ENCODE measurements at regions not wholly inside any gene's neighbourhood (a gene's known extent, or its start where the extent isn't known, plus 50 kb on each side); places are given as distances from the start of the nearest gene placed in this dataset.

GRCh38 chr10:4029866-4030265 is 244.9 kb upstream of the KLF6 start:
- Mint-ChIP-seq H3K4me1 (peaks cover 20% of the 10 kb centered on the region), H3K36me3 (ENCODE audit: low read depth) (no peaks in the 10 kb centered on the region), H3K4me3 (no peak overlapping the region), H3K27ac (no peak overlapping the region), H3K27me3 (no peaks in the 10 kb centered on the region), H3K9me3 (no peaks in the 10 kb centered on the region)
- ATAC-seq (replicated peaks): no peak

GRCh38 chr10:4028854-4029583 is 244.0 kb upstream of the KLF6 start:
- H3K27me3 Mint-ChIP-seq: no peaks in the 10 kb centered on the region
- H3K36me3 Mint-ChIP-seq (ENCODE audit: low read depth): no peaks in the 10 kb centered on the region
- no peak overlapping the region for H3K4me3 Mint-ChIP-seq
- no peaks in the 10 kb centered on the region for H3K9me3 Mint-ChIP-seq
- H3K4me1 Mint-ChIP-seq: peaks cover 12% of the 10 kb centered on the region
- no peak for ATAC-seq (replicated peaks)
- no peak overlapping the region for H3K27ac Mint-ChIP-seq

- no peak overlapping the region for H3K27ac Mint-ChIP-seq
- H3K36me3 Mint-ChIP-seq (ENCODE audit: low read depth): no peaks in the 10 kb centered on the region
- H3K4me1 Mint-ChIP-seq: peaks cover 4% of the 10 kb centered on the region
- H3K9me3 Mint-ChIP-seq: no peaks in the 10 kb centered on the region
- peak; percentile 57 for ATAC-seq (replicated peaks)
- no peaks in the 10 kb centered on the region for H3K27me3 Mint-ChIP-seq
- no peak overlapping the region for H3K4me3 Mint-ChIP-seq
Measured at GRCh38 chr10:4028027-4028471, 243.0 kb upstream of the KLF6 start.

GRCh38 chr10:4025339-4025738 is 240.3 kb upstream of the KLF6 start:
- no peak overlapping the region for H3K27ac Mint-ChIP-seq
- H3K9me3 Mint-ChIP-seq: no peaks in the 10 kb centered on the region
- no peaks in the 10 kb centered on the region for H3K27me3 Mint-ChIP-seq
- H3K36me3 Mint-ChIP-seq (ENCODE audit: low read depth): no peaks in the 10 kb centered on the region
- no peak overlapping the region for H3K4me3 Mint-ChIP-seq
- ATAC-seq (replicated peaks): no peak
- no peaks in the 10 kb centered on the region for H3K4me1 Mint-ChIP-seq

GRCh38 chr10:4024516-4025245 is 239.7 kb upstream of the KLF6 start:
- Mint-ChIP-seq H3K9me3 (no peaks in the 10 kb centered on the region), H3K36me3 (ENCODE audit: low read depth) (no peaks in the 10 kb centered on the region)
- no peak for ATAC-seq (replicated peaks)

GRCh38 chr10:4024027-4024426 is 239.0 kb upstream of the KLF6 start:
- H3K4me1 Mint-ChIP-seq: no peaks in the 10 kb centered on the region
- no peaks in the 10 kb centered on the region for H3K9me3 Mint-ChIP-seq
- ATAC-seq (replicated peaks): no peak
- H3K36me3 Mint-ChIP-seq (ENCODE audit: low read depth): no peaks in the 10 kb centered on the region
- H3K27ac Mint-ChIP-seq: no peak overlapping the region
- H3K4me3 Mint-ChIP-seq: no peak overlapping the region
- no peaks in the 10 kb centered on the region for H3K27me3 Mint-ChIP-seq

More at GRCh38 chr10:4024516-4025245, 239.7 kb upstream of the KLF6 start:
- H3K4me3 Mint-ChIP-seq: no peak overlapping the region
- H3K4me1 Mint-ChIP-seq: no peaks in the 10 kb centered on the region
- no peak overlapping the region for H3K27ac Mint-ChIP-seq
- no peaks in the 10 kb centered on the region for H3K27me3 Mint-ChIP-seq

- no peaks in the 10 kb centered on the region for H3K36me3 Mint-ChIP-seq (ENCODE audit: low read depth)
- ATAC-seq (replicated peaks): no peak
- H3K27ac Mint-ChIP-seq: no peak overlapping the region
- H3K27me3 Mint-ChIP-seq: no peaks in the 10 kb centered on the region
- H3K9me3 Mint-ChIP-seq: no peaks in the 10 kb centered on the region
- peaks cover 6% of the 10 kb centered on the region for H3K4me1 Mint-ChIP-seq
- H3K4me3 Mint-ChIP-seq: no peak overlapping the region
Measured at GRCh38 chr10:4022473-4022872, 237.5 kb upstream of the KLF6 start.

GRCh38 chr10:4020631-4021030 is 235.6 kb upstream of the KLF6 start:
- ATAC-seq (replicated peaks): no peak
- H3K4me3 Mint-ChIP-seq: no peak overlapping the region
- H3K27ac Mint-ChIP-seq: no peak overlapping the region
- H3K4me1 Mint-ChIP-seq: peaks cover 6% of the 10 kb centered on the region
- no peaks in the 10 kb centered on the region for H3K9me3 Mint-ChIP-seq
- H3K27me3 Mint-ChIP-seq: no peaks in the 10 kb centered on the region
- H3K36me3 Mint-ChIP-seq (ENCODE audit: low read depth): no peaks in the 10 kb centered on the region

GRCh38 chr10:4018054-4018511 is 233.1 kb upstream of the KLF6 start:
- no peak overlapping the region for H3K27ac Mint-ChIP-seq
- ATAC-seq (replicated peaks): peak; percentile 61
- peaks cover 16% of the 10 kb centered on the region for H3K4me1 Mint-ChIP-seq
- no peaks in the 10 kb centered on the region for H3K27me3 Mint-ChIP-seq
- H3K4me3 Mint-ChIP-seq: no peak overlapping the region
- no peaks in the 10 kb centered on the region for H3K36me3 Mint-ChIP-seq (ENCODE audit: low read depth)
- H3K9me3 Mint-ChIP-seq: no peaks in the 10 kb centered on the region

- H3K4me3 Mint-ChIP-seq: no peak overlapping the region
- no peak for ATAC-seq (replicated peaks)
- no peak overlapping the region for H3K27ac Mint-ChIP-seq
- no peaks in the 10 kb centered on the region for H3K36me3 Mint-ChIP-seq (ENCODE audit: low read depth)
- H3K4me1 Mint-ChIP-seq: peaks cover 21% of the 10 kb centered on the region
- no peaks in the 10 kb centered on the region for H3K27me3 Mint-ChIP-seq
- no peaks in the 10 kb centered on the region for H3K9me3 Mint-ChIP-seq
Measured at GRCh38 chr10:4017336-4017735, 232.3 kb upstream of the KLF6 start.

- no peaks in the 10 kb centered on the region for H3K27me3 Mint-ChIP-seq
- H3K9me3 Mint-ChIP-seq: no peaks in the 10 kb centered on the region
- no peak for ATAC-seq (replicated peaks)
- no peak overlapping the region for H3K27ac Mint-ChIP-seq
- H3K4me1 Mint-ChIP-seq: peaks cover 21% of the 10 kb centered on the region
- no peak overlapping the region for H3K4me3 Mint-ChIP-seq
- H3K36me3 Mint-ChIP-seq (ENCODE audit: low read depth): no peaks in the 10 kb centered on the region
Measured at GRCh38 chr10:4016214-4016740, 231.3 kb upstream of the KLF6 start.

GRCh38 chr10:4013651-4014121 is 228.7 kb upstream of the KLF6 start:
- no peaks in the 10 kb centered on the region for H3K36me3 Mint-ChIP-seq (ENCODE audit: low read depth)
- ATAC-seq (replicated peaks): peak; percentile 96
- H3K9me3 Mint-ChIP-seq: no peaks in the 10 kb centered on the region
- H3K27me3 Mint-ChIP-seq: no peaks in the 10 kb centered on the region
- H3K4me1 Mint-ChIP-seq: peaks cover 21% of the 10 kb centered on the region
- H3K27ac Mint-ChIP-seq: peak overlapping the region; percentile 93
- H3K4me3 Mint-ChIP-seq: peak overlapping the region; percentile 68

GRCh38 chr10:4012848-4013247 is 227.8 kb upstream of the KLF6 start:
- Mint-ChIP-seq H3K9me3 (no peaks in the 10 kb centered on the region), H3K27ac (peak overlapping the region; percentile 93), H3K36me3 (ENCODE audit: low read depth) (no peaks in the 10 kb centered on the region), H3K4me3 (peak overlapping the region; percentile 68), H3K27me3 (no peaks in the 10 kb centered on the region), H3K4me1 (peaks cover 15% of the 10 kb centered on the region)
- ATAC-seq (replicated peaks): no peak

- no peaks in the 10 kb centered on the region for H3K9me3 Mint-ChIP-seq
- H3K27me3 Mint-ChIP-seq: no peaks in the 10 kb centered on the region
Measured at GRCh38 chr10:4011136-4011812, 226.3 kb upstream of the KLF6 start.

More at GRCh38 chr10:4011136-4011812, 226.3 kb upstream of the KLF6 start:
- Mint-ChIP-seq H3K36me3 (ENCODE audit: low read depth) (no peaks in the 10 kb centered on the region), H3K4me1 (peaks cover 15% of the 10 kb centered on the region), H3K4me3 (no peak overlapping the region), H3K27ac (no peak overlapping the region)
- ATAC-seq (replicated peaks): no peak

Data from activated T-helper 17 cell treated with anti-CD3 and anti-CD28 coated beads, Interleukin-2, amount 50 U/mL, for 72 hours (primary cell).